ENCODE measurements at regions not wholly inside any gene's neighbourhood (a gene's known extent, or its start where the extent isn't known, plus 50 kb on each side); places are given as distances from the start of the nearest gene placed in this dataset.
"Not testable (repeated sequence)": the region's sequence is repeated elsewhere in the genome, so short reads cannot be mapped to it uniquely, and the experiment has no call there.

- no peak for DNase-seq
Observed at GRCh38 chr12:65694130-65694529, 130.2 kb upstream of the HMGA2 start.

- DNase-seq: no peak
Observed at GRCh38 chr12:65695113-65695865, 129.0 kb upstream of the HMGA2 start.

GRCh38 chr12:65696227-65696626, 128.1 kb upstream of the HMGA2 start:
- DNase-seq: no peak

- no peak for DNase-seq
Observed at GRCh38 chr12:65699251-65699650, 125.0 kb upstream of the HMGA2 start.

GRCh38 chr12:65703176-65703575, 121.1 kb upstream of the HMGA2 start:
- no peak for DNase-seq

- DNase-seq: no peak
Observed at GRCh38 chr12:65705380-65705876, 118.9 kb upstream of the HMGA2 start.

GRCh38 chr12:65707051-65707450, 117.2 kb upstream of the HMGA2 start:
- DNase-seq: no peak

GRCh38 chr12:65712260-65713004, 111.9 kb upstream of the HMGA2 start:
- no peak for DNase-seq

- no peak for DNase-seq
Observed at GRCh38 chr12:65715961-65716360, 108.3 kb upstream of the HMGA2 start.

GRCh38 chr12:65720136-65721130, 103.8 kb upstream of the HMGA2 start:
- no peak for DNase-seq

GRCh38 chr12:65721541-65722190, 102.6 kb upstream of the HMGA2 start:
- DNase-seq: no peak

- DNase-seq: no peak
Observed at GRCh38 chr12:65725376-65725775, 98.9 kb upstream of the HMGA2 start.

GRCh38 chr12:65728455-65728847, 95.8 kb upstream of the HMGA2 start:
- no peak for DNase-seq

GRCh38 chr12:65728848-65729793, 95.2 kb upstream of the HMGA2 start:
- no peak for DNase-seq

- DNase-seq: no peak
Observed at GRCh38 chr12:65731771-65732170, 92.5 kb upstream of the HMGA2 start.

GRCh38 chr12:65733643-65734042, 90.6 kb upstream of the HMGA2 start:
- DNase-seq: not testable (repeated sequence)

- DNase-seq: no peak
Observed at GRCh38 chr12:65734226-65734625, 90.1 kb upstream of the HMGA2 start.

GRCh38 chr12:65739606-65740005, 84.7 kb upstream of the HMGA2 start:
- DNase-seq: no peak

- DNase-seq: no peak
Observed at GRCh38 chr12:65740506-65740872, 83.8 kb upstream of the HMGA2 start.

GRCh38 chr12:65740873-65741600, 83.2 kb upstream of the HMGA2 start:
- DNase-seq: peak; percentile 72

GRCh38 chr12:65741656-65742017, 82.6 kb upstream of the HMGA2 start:
- DNase-seq: no peak

All from stimulated activated CD4-positive, alpha-beta T cell treated with anti-CD3 and anti-CD28 coated beads, Interleukin-1b, Interleukin-23, amount 100 ng/mL, for 48 hours (primary cell).